ENCODE measurements at regions not wholly inside any gene's neighbourhood (a gene's known extent, or its start where the extent isn't known, plus 50 kb on each side); places are given as distances from the start of the nearest gene placed in this dataset.

DNA sequence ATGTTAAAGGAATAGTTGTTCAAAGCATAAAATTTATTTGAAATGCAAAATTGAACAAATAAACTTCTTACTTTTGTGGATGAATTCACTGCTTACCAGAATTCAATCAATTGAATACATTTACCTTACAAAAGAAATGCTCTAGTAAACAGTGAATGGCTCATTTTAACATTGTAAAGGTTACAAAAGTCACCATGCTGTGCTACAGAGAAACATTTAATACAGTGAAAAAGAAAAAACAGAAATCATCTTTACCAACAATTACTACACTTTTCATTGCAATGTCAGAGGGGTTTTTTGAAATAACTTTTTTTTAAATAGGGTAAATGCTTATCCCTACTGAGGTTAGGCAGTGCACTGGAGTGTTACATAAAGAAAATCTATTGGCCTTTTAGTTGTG is 853.0 kb downstream of the NCAM2 start:
- DNase-seq (ENCODE audit: extremely low spot score) = no peak
- ChIA-PET POLR2A (no interaction called here), CTCF (no interaction called here)
- TF ChIP-seq, protein P1, sequence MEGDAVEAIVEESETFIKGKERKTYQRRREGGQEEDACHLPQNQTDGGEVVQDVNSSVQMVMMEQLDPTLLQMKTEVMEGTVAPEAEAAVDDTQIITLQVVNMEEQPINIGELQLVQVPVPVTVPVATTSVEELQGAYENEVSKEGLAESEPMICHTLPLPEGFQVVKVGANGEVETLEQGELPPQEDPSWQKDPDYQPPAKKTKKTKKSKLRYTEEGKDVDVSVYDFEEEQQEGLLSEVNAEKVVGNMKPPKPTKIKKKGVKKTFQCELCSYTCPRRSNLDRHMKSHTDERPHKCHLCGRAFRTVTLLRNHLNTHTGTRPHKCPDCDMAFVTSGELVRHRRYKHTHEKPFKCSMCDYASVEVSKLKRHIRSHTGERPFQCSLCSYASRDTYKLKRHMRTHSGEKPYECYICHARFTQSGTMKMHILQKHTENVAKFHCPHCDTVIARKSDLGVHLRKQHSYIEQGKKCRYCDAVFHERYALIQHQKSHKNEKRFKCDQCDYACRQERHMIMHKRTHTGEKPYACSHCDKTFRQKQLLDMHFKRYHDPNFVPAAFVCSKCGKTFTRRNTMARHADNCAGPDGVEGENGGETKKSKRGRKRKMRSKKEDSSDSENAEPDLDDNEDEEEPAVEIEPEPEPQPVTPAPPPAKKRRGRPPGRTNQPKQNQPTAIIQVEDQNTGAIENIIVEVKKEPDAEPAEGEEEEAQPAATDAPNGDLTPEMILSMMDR (IDR thresholded peaks at IDR 0.05; ENCODE audit: control extremely low read depth, extremely low read depth, low read depth, missing control alignments) = no peak

GRCh38 chr21:21851657-21852056 is 853.4 kb downstream of the NCAM2 start:
- DNase-seq (ENCODE audit: extremely low spot score) = no peak
- TF ChIP-seq, protein P1 (IDR thresholded peaks at IDR 0.05; ENCODE audit: control extremely low read depth, extremely low read depth, low read depth, missing control alignments) = no peak
- CTCF ChIA-PET = no interaction called here

DNA sequence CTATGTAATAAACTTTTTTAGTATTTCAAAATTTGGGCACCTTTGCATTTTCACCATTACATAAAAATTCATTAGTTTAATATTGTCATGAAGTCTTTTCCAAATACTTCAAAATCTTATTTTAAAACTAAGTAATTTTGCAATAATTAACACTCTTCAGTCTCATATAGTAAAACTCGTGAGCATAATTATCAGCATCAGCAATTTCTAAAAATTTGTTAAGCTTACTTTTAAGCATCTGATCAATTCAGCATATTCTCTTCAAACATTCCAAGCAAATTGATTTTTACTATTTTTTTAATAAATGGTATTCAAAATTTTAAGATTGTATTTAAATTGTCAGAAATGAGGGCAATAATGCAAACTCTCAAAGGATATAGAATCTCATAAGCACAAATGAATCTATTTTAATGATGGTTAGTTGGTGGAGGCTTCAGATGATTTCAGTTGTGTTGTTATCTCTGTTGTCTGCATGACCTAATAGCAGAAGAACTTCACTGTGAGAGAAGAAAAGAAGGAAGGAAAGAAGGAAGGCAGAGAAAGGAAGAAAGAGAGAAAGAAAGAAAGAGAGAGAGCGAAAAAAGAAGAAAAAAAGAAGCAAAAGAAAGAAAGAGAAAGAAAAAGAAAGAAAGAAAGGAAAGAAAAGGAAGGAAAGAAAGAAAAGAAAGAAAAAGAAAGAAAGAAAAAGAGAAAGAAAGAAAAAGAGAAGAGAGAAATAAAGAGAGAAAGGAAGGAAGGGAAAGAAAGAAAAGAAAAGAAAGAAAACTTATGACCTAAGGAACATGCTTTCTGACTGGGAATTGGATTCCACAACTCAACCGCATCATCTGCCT is 860.5 kb downstream of the NCAM2 start:
- TF ChIP-seq, protein P1 (IDR thresholded peaks at IDR 0.05; ENCODE audit: control extremely low read depth, extremely low read depth, low read depth, missing control alignments) = no peak
- POLR2A ChIA-PET = no interaction called here
- CTCF ChIA-PET = no interaction called here
- no peak for DNase-seq (ENCODE audit: extremely low spot score)

More at GRCh38 chr21:21851657-21852056, 853.4 kb downstream of the NCAM2 start:
- POLR2A ChIA-PET = no interaction called here

DNA sequence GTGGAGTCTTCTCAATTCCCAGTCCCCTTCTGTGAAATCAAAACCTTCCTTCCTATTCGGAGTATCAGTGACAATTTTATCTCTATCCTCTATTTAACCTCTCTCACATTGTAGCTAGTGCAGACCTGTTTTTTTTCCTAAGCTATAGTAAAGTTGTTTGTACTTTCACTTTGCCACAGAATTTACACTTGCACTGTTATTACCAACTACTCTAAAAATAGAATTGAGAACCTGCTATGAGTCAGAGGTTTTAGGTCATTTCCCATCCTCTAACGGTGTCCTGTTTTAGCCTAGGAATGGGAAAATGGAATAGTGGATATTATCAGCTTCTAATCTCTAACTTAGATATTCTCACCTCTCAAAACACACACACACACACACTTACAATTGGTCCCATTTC is 862.7 kb downstream of the NCAM2 start:
- CTCF ChIA-PET = interaction anchor here (0.9 kb wide), 1 partner anchor 18 kb away, joined by 3 read pairs; no protein-coding TSS in a partner anchor
- no peak for DNase-seq (ENCODE audit: extremely low spot score)
- POLR2A ChIA-PET = no interaction called here
- TF ChIP-seq, protein P1 (IDR thresholded peaks at IDR 0.05; ENCODE audit: control extremely low read depth, extremely low read depth, low read depth, missing control alignments) = no peak

DNA sequence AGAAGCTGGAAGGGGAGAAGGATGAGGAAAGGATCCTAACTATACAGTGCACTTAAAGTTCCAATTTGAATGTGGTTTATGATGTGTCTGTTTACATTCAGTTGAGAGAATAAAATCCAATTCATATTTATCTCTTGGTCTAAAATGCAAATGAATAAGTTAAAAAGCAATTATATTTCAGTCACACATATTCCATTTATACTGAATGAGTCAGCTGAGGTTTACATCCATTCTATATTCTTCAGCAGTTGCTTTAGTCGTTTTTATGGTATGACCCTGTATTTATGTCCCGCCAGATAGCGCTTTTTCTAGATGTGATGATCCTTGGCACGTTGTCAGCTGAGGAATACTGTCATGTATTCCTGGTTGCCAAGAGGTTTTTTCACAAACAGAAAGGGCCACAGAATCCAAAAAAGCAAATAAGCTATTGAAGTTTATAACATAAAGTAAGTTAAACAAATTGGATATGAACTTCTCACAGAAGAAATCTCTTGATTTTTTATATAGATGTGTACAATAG is 866.2 kb downstream of the NCAM2 start:
- no peak for DNase-seq (ENCODE audit: extremely low spot score)
- TF ChIP-seq, protein P1 (IDR thresholded peaks at IDR 0.05; ENCODE audit: control extremely low read depth, extremely low read depth, low read depth, missing control alignments) = no peak
- CTCF ChIA-PET = no interaction called here
- POLR2A ChIA-PET = no interaction called here

DNA sequence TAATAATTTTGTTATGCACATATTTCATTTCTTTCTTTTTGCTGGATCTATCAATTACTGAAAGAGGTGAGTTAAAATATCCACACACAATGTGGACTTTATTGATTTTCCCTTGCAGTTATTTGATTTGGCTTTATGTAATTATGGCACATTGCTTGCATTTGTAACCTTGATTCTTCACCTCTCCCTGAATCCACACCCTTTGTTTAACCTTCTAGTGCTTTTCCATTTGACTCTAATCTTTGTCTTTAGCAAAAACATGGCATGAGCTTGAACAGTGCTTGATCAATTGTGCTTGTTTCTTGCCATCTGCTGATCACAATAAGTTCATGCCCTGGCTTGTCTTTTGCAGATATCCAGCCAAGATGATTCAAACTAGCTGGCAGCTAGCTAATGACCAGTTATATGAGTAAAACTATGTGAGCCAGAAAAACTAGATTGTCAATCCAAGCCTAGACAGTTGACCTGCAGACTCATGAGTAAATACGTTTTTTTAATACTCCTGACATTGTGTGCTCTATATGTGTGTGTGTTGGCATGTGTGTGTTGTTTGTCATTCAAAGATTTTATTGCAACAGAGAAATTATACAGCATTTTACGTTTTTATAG is 899.2 kb downstream of the NCAM2 start:
- POLR2A ChIA-PET = no interaction called here
- TF ChIP-seq, protein P1 (IDR thresholded peaks at IDR 0.05; ENCODE audit: control extremely low read depth, extremely low read depth, low read depth, missing control alignments) = no peak
- CTCF ChIA-PET = no interaction called here
- no peak for DNase-seq (ENCODE audit: extremely low spot score)
